GM12873 (cell line): ENCODE measurements at regions not wholly inside any gene's neighbourhood (a gene's known extent, or its start where the extent isn't known, plus 50 kb on each side); places are given as distances from the start of the nearest gene placed in this dataset.

Experiments used
- CTCF ChIP-seq: IDR thresholded peaks from 2 replicates; pipeline ENCODE4 v1.5.1; 2012; ENCODE audit warnings: low read depth, mild to moderate bottlenecking, moderate library complexity, low read length, control low read depth; ENCODE audit not compliant: insufficient read depth; ENCODE audit errors: missing control alignments

- TF ChIP-seq CTCF = no peak
These were observed 362.1 kb upstream of the PDGFD start for GRCh38 chr11:104526006-104526405.

GRCh38 chr11:104525416-104525815 lies 361.5 kb upstream of the PDGFD start:
- no peak for TF ChIP-seq CTCF

GRCh38 chr11:104524254-104524653 lies 360.3 kb upstream of the PDGFD start:
- no peak for TF ChIP-seq CTCF

GRCh38 chr11:104523611-104524010 lies 359.7 kb upstream of the PDGFD start:
- TF ChIP-seq CTCF = no peak

GRCh38 chr11:104522650-104523049 lies 358.7 kb upstream of the PDGFD start:
- TF ChIP-seq CTCF = no peak

- no peak for TF ChIP-seq CTCF
These were observed 358.2 kb upstream of the PDGFD start for GRCh38 chr11:104522123-104522522.

- no peak for TF ChIP-seq CTCF
These were observed 346.2 kb upstream of the PDGFD start for GRCh38 chr11:104510169-104510568.
